ENCODE measurements at regions not wholly inside any gene's neighbourhood (a gene's known extent, or its start where the extent isn't known, plus 50 kb on each side); places are given as distances from the start of the nearest gene placed in this dataset.

- TF ChIP-seq CTCF (IDR thresholded peaks at IDR 0.05): no peak
- no peak for TF ChIP-seq POLR2A (IDR thresholded peaks at IDR 0.05)
These were observed 260.1 kb upstream of the EDNRA start for GRCh38 chr4:147220833-147221232.
